ENCODE measurements at regions not wholly inside any gene's neighbourhood (a gene's known extent, or its start where the extent isn't known, plus 50 kb on each side); places are given as distances from the start of the nearest gene placed in this dataset.

DNA sequence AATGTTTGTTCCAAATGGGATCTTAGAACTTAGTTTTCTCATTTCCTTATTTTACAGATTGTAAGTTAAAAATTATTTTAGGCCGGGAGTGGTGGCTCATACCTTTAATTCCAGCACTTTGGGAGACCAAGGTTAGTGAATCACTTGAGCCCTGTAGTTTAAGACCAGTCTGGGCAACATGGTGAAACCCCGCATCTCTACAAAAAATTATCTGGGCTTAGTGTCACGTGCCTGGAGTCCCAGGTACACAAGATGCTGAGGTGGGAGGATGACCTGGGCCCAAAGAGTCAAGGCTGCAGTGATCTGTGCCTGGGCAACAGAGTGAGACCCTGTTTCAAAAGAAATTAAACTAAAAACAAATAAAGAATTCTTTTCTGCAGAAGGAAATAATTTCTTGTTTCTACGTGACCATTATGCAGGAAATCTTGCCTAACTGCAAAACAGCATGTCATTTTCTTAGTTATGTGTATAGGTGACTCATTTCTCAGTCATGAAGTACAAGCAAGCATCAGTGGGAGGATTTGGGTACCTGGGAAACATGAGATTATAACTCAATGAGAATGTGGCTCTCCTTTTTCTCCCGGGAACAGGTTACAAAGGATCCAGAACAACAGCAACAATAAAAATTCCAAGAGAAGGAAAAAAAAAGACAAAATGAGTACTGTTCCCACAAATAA lies 375.1 kb upstream of the ST8SIA4 start (continued):
- TF ChIP-seq, protein P1, sequence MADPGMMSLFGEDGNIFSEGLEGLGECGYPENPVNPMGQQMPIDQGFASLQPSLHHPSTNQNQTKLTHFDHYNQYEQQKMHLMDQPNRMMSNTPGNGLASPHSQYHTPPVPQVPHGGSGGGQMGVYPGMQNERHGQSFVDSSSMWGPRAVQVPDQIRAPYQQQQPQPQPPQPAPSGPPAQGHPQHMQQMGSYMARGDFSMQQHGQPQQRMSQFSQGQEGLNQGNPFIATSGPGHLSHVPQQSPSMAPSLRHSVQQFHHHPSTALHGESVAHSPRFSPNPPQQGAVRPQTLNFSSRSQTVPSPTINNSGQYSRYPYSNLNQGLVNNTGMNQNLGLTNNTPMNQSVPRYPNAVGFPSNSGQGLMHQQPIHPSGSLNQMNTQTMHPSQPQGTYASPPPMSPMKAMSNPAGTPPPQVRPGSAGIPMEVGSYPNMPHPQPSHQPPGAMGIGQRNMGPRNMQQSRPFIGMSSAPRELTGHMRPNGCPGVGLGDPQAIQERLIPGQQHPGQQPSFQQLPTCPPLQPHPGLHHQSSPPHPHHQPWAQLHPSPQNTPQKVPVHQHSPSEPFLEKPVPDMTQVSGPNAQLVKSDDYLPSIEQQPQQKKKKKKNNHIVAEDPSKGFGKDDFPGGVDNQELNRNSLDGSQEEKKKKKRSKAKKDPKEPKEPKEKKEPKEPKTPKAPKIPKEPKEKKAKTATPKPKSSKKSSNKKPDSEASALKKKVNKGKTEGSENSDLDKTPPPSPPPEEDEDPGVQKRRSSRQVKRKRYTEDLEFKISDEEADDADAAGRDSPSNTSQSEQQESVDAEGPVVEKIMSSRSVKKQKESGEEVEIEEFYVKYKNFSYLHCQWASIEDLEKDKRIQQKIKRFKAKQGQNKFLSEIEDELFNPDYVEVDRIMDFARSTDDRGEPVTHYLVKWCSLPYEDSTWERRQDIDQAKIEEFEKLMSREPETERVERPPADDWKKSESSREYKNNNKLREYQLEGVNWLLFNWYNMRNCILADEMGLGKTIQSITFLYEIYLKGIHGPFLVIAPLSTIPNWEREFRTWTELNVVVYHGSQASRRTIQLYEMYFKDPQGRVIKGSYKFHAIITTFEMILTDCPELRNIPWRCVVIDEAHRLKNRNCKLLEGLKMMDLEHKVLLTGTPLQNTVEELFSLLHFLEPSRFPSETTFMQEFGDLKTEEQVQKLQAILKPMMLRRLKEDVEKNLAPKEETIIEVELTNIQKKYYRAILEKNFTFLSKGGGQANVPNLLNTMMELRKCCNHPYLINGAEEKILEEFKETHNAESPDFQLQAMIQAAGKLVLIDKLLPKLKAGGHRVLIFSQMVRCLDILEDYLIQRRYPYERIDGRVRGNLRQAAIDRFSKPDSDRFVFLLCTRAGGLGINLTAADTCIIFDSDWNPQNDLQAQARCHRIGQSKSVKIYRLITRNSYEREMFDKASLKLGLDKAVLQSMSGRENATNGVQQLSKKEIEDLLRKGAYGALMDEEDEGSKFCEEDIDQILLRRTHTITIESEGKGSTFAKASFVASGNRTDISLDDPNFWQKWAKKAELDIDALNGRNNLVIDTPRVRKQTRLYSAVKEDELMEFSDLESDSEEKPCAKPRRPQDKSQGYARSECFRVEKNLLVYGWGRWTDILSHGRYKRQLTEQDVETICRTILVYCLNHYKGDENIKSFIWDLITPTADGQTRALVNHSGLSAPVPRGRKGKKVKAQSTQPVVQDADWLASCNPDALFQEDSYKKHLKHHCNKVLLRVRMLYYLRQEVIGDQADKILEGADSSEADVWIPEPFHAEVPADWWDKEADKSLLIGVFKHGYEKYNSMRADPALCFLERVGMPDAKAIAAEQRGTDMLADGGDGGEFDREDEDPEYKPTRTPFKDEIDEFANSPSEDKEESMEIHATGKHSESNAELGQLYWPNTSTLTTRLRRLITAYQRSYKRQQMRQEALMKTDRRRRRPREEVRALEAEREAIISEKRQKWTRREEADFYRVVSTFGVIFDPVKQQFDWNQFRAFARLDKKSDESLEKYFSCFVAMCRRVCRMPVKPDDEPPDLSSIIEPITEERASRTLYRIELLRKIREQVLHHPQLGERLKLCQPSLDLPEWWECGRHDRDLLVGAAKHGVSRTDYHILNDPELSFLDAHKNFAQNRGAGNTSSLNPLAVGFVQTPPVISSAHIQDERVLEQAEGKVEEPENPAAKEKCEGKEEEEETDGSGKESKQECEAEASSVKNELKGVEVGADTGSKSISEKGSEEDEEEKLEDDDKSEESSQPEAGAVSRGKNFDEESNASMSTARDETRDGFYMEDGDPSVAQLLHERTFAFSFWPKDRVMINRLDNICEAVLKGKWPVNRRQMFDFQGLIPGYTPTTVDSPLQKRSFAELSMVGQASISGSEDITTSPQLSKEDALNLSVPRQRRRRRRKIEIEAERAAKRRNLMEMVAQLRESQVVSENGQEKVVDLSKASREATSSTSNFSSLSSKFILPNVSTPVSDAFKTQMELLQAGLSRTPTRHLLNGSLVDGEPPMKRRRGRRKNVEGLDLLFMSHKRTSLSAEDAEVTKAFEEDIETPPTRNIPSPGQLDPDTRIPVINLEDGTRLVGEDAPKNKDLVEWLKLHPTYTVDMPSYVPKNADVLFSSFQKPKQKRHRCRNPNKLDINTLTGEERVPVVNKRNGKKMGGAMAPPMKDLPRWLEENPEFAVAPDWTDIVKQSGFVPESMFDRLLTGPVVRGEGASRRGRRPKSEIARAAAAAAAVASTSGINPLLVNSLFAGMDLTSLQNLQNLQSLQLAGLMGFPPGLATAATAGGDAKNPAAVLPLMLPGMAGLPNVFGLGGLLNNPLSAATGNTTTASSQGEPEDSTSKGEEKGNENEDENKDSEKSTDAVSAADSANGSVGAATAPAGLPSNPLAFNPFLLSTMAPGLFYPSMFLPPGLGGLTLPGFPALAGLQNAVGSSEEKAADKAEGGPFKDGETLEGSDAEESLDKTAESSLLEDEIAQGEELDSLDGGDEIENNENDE (IDR thresholded peaks at IDR 0.05; ENCODE audit: insufficient replicate concordance, low read length) = no peak
- TF ChIP-seq TBP (IDR thresholded peaks at IDR 0.05; ENCODE audit: low read depth, low read length) = no peak
- TF ChIP-seq KDM5A (IDR thresholded peaks at IDR 0.05; ENCODE audit: low read length) = no peak
- TF ChIP-seq, protein P2, sequence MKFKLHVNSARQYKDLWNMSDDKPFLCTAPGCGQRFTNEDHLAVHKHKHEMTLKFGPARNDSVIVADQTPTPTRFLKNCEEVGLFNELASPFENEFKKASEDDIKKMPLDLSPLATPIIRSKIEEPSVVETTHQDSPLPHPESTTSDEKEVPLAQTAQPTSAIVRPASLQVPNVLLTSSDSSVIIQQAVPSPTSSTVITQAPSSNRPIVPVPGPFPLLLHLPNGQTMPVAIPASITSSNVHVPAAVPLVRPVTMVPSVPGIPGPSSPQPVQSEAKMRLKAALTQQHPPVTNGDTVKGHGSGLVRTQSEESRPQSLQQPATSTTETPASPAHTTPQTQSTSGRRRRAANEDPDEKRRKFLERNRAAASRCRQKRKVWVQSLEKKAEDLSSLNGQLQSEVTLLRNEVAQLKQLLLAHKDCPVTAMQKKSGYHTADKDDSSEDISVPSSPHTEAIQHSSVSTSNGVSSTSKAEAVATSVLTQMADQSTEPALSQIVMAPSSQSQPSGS (IDR thresholded peaks at IDR 0.05; ENCODE audit: low read length) = no peak
- TF ChIP-seq FOSL1 (IDR thresholded peaks at IDR 0.05; ENCODE audit: insufficient read depth, low read depth, low read length) = no peak

All from H1 (cell line).